RWPE1 (cell line): ENCODE measurements at regions not wholly inside any gene's neighbourhood (a gene's known extent, or its start where the extent isn't known, plus 50 kb on each side); places are given as distances from the start of the nearest gene placed in this dataset.

ENCODE experiments used
- CTCF ChIA-PET: fragments of 350-600 bp; sonication (Branson Sonifier 250); formaldehyde crosslinking; extraction: SDS; loops from one replicate; lab custom pipeline; 2021; lab: Yijun Ruan, JAX
- POLR2A ChIA-PET: fragments of 400-600 bp; formaldehyde crosslinking; extraction: SDS; loops from one replicate; lab custom pipeline; 2020; ENCODE audit warnings: antibody characterized with exemption; ENCODE audit not compliant: low non-redundant PET; lab: Yijun Ruan, JAX
- DNase-seq: peaks from one replicate; pipeline ENCODE4 v3.0.0; 2012; ENCODE audit warnings: low spot score
- H3K27ac ChIP-seq: fragments of 450-650 bp; 2 replicates; pipeline ENCODE4 v1.5.1; 2017
- TF ChIP-seq, protein P1 (sequence below): fragments of 450-650 bp; conservative IDR thresholded peaks from 2 replicates; pipeline ENCODE4 v1.5.1; 2017; ENCODE audit warnings: low read depth, mild to moderate bottlenecking

DNA sequence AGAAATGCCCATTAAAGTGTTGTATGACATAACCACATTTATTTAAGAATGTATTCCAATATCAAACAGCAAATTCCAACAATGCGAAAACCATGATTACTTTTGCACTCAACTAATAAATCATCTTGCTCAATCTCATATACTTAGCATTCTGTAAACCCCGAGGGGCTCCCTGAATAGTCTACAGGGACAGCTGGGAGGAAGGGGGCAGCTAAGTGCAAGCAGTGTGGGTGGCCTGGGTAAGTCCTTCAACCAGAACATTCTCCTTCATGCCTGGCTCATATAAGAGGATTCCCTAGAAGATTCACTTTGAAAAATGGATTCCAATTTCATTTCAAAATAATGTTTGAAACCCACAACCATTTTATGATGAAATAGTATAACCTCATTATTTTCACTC lies 355.5 kb downstream of the CDC14C start:
- CTCF ChIA-PET: no interaction called here
- POLR2A ChIA-PET: no interaction called here
- TF ChIP-seq, protein P1, sequence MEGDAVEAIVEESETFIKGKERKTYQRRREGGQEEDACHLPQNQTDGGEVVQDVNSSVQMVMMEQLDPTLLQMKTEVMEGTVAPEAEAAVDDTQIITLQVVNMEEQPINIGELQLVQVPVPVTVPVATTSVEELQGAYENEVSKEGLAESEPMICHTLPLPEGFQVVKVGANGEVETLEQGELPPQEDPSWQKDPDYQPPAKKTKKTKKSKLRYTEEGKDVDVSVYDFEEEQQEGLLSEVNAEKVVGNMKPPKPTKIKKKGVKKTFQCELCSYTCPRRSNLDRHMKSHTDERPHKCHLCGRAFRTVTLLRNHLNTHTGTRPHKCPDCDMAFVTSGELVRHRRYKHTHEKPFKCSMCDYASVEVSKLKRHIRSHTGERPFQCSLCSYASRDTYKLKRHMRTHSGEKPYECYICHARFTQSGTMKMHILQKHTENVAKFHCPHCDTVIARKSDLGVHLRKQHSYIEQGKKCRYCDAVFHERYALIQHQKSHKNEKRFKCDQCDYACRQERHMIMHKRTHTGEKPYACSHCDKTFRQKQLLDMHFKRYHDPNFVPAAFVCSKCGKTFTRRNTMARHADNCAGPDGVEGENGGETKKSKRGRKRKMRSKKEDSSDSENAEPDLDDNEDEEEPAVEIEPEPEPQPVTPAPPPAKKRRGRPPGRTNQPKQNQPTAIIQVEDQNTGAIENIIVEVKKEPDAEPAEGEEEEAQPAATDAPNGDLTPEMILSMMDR: no peak
- H3K27ac ChIP-seq: no peak overlapping the region
- no peak for DNase-seq

DNA sequence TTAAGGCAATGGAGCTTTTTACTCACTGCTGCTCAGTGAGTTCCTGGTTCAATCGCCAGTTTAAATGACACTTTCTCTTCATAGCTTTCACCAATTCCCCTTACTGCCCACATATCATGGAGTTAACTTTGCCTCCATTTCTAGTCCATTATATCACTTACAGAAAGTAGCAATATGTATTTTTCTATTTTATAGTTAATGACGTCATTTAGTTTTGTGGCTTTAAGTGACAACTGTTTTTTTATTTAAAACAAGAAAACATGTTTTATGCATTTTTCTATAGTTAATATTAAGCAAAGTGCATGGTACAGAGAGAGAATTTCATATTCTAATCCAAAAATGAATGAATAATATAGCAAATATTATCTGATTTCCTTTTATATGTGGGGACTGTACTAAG lies 363.3 kb downstream of the CDC14C start:
- ChIA-PET CTCF (interaction anchor here (0.6 kb wide), 2 partner anchors 9 to 152 kb away, joined by 3 read pairs; no protein-coding TSS in a partner anchor), POLR2A (no interaction called here)
- DNase-seq: no peak
- H3K27ac ChIP-seq: no peak overlapping the region
- TF ChIP-seq, protein P1: no peak

DNA sequence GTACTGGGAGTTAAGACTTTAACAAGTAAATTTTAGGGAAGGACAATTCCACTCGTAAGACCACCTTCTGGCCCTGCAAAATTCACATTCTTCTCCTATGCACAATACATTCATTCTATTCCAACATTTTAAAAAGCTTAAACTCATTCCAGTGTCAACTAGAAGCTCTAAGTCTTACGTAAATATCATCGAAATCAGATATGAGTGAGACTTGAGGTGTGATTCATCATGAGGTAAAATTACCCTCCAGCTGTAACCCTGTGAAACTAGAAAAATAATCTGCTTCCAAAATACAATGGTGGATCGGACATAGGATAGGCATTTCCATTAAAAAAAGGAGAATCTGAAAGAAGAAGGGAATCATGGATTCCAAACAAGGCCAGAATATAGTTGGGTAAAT lies 370.3 kb downstream of the CDC14C start:
- peak; percentile 58 for DNase-seq
- TF ChIP-seq, protein P1: no peak
- POLR2A ChIA-PET: no interaction called here
- H3K27ac ChIP-seq: peak overlapping the region; percentile 72
- CTCF ChIA-PET: interaction anchor here (0.6 kb wide), 1 partner anchor 116 kb away, joined by 3 read pairs; no protein-coding TSS in a partner anchor

DNA sequence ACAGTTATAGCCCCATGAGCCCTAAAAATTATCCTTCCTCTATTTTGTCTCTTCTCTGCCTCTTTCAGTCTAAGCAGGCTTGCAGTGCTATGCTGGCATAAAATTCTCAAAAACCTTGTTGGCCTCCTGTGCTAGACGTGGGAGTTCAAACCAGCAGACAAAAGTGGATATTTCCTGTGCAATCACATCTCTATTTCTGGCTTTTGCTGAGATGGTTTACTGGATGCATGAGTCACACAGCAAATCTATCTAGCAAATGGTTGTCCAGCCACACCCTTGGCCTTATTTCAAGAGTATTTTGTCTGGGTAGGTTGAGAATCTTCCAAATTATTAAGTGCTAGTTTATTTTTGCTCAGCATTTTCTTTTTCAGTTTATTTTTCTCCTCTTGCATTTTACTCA lies 370.8 kb downstream of the CDC14C start:
- CTCF ChIA-PET: interaction anchor here (0.7 kb wide), 1 partner anchor 1327 kb away, joined by 3 read pairs; no protein-coding TSS in a partner anchor
- DNase-seq: peak; percentile 70
- POLR2A ChIA-PET: no interaction called here
- peak overlapping the region; percentile 72 for H3K27ac ChIP-seq
- TF ChIP-seq, protein P1: no peak

DNA sequence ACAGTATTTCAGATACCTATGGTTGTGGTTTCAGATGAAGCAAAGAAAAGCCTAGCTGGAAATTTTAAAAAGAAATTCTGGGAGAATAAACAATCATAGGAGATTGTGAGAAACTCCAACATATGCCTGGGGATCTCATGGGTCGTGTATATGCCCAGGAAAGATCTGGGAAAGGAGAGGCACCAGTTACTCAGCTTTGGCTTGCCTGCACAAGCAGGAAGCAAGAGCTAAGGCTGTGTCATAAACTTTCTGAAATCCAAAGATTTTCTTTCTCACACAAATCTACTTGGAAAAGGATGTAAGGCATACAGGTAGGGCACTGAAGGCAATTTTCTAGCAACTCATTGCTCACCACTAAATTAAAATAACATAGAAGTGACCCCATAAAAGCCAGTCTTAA lies 373.6 kb downstream of the CDC14C start:
- DNase-seq: peak; percentile 20
- CTCF ChIA-PET: no interaction called here
- POLR2A ChIA-PET: no interaction called here
- no peak overlapping the region for H3K27ac ChIP-seq
- TF ChIP-seq, protein P1: no peak

DNA sequence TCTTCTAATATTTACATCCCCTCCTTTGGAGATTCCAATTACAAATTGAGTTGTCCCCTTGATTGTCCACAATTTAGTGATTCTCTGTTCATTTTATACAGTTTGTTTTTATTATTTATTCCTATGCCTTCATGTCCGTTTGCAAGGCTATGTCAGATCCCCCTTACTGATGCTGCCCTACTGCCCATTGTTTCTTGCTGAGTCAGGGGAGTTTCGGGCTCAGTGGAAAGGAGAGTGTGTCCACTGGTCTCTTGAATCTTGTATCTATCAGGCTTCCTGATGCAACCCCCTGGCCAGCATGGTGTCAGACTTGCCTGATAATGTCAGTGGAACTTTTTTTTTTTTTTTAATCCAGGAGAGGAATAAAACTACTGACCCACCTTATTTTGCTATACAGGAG lies 384.4 kb downstream of the CDC14C start:
- ChIA-PET POLR2A (no interaction called here), CTCF (no interaction called here)
- H3K27ac ChIP-seq: no peak overlapping the region
- TF ChIP-seq, protein P1: no peak
- no peak for DNase-seq
